ENCODE measurements at regions not wholly inside any gene's neighbourhood (a gene's known extent, or its start where the extent isn't known, plus 50 kb on each side); places are given as distances from the start of the nearest gene placed in this dataset.

- TF ChIP-seq GATA3 (IDR thresholded peaks at IDR 0.05; ENCODE audit: low read depth, low read length): no peak
- no peak for TF ChIP-seq GATA2 (IDR thresholded peaks at IDR 0.05; ENCODE audit: low read depth, low read length)
Measured at GRCh38 chr14:58777541-58777979, 139.8 kb downstream of the DACT1 start.

- TF ChIP-seq GATA3 (IDR thresholded peaks at IDR 0.05; ENCODE audit: low read depth, low read length) (no peak), GATA2 (IDR thresholded peaks at IDR 0.05; ENCODE audit: low read depth, low read length) (no peak)
Measured at GRCh38 chr14:58778202-58778601, 140.4 kb downstream of the DACT1 start.

DNA sequence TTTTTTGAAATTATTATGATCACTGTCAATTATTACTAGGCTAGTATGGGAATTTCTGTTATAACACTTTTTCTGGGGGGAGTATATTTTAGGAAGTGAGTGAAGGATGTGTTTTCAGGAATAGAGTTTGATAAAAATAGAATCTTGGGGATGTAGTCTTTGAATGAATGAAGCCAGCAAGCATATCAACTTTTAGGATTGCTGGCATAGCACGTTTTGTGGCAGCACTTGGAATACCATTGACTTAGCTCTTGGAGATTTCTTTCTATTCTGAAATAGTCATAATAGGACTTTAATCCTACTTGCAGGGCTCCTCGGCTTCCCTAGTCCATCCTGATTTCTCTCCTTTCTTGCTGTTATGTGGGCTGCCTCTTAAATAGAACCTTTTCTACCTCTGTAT lies 141.6 kb downstream of the DACT1 start:
- TF ChIP-seq GATA3 (IDR thresholded peaks at IDR 0.05; ENCODE audit: low read depth, low read length): no peak
- no peak for TF ChIP-seq GATA2 (IDR thresholded peaks at IDR 0.05; ENCODE audit: low read depth, low read length)

GRCh38 chr14:58780185-58780584 lies 142.4 kb downstream of the DACT1 start:
- TF ChIP-seq GATA3 (IDR thresholded peaks at IDR 0.05; ENCODE audit: low read depth, low read length): no peak
- no peak for TF ChIP-seq GATA2 (IDR thresholded peaks at IDR 0.05; ENCODE audit: low read depth, low read length)

GRCh38 chr14:58780605-58781004 lies 142.8 kb downstream of the DACT1 start:
- TF ChIP-seq GATA2 (IDR thresholded peaks at IDR 0.05; ENCODE audit: low read depth, low read length) (no peak), GATA3 (IDR thresholded peaks at IDR 0.05; ENCODE audit: low read depth, low read length) (no peak)

DNA sequence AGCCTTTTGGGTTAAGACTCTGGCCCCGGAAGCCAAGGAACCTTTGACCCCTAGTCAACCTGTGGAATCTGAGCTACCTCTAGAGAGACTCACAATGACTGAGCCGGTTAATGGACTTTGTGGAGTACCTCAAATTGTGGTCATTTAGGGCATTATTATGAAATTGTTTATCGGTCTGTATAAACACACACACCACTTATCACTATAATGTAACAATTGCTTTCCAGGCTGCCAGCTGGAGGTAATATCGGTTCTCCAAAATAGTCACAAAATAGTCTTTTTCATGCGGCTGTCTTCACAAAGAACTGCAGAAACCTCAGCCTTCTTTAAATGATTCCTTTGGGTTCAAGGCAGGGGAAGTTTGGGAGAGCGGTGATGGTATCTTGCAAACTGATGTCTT lies 144.2 kb downstream of the DACT1 start:
- no peak for TF ChIP-seq GATA3 (IDR thresholded peaks at IDR 0.05; ENCODE audit: low read depth, low read length)
- no peak for TF ChIP-seq GATA2 (IDR thresholded peaks at IDR 0.05; ENCODE audit: low read depth, low read length)

- TF ChIP-seq GATA3 (IDR thresholded peaks at IDR 0.05; ENCODE audit: low read depth, low read length) (no peak), GATA2 (IDR thresholded peaks at IDR 0.05; ENCODE audit: low read depth, low read length) (no peak)
Measured at GRCh38 chr14:58783792-58784511, 146.2 kb downstream of the DACT1 start.

GRCh38 chr14:58784931-58785330 lies 147.2 kb downstream of the DACT1 start:
- no peak for TF ChIP-seq GATA2 (IDR thresholded peaks at IDR 0.05; ENCODE audit: low read depth, low read length)
- no peak for TF ChIP-seq GATA3 (IDR thresholded peaks at IDR 0.05; ENCODE audit: low read depth, low read length)

GRCh38 chr14:58785701-58786100 lies 147.9 kb downstream of the DACT1 start:
- TF ChIP-seq GATA3 (IDR thresholded peaks at IDR 0.05; ENCODE audit: low read depth, low read length) (no peak), GATA2 (IDR thresholded peaks at IDR 0.05; ENCODE audit: low read depth, low read length) (no peak)

GRCh38 chr14:58787592-58787991 lies 149.8 kb downstream of the DACT1 start:
- no peak for TF ChIP-seq GATA3 (IDR thresholded peaks at IDR 0.05; ENCODE audit: low read depth, low read length)

- TF ChIP-seq GATA2 (IDR thresholded peaks at IDR 0.05; ENCODE audit: low read depth, low read length) (no peak), GATA3 (IDR thresholded peaks at IDR 0.05; ENCODE audit: low read depth, low read length) (no peak)
Measured at GRCh38 chr14:58788655-58789503, 151.1 kb downstream of the DACT1 start.

DNA sequence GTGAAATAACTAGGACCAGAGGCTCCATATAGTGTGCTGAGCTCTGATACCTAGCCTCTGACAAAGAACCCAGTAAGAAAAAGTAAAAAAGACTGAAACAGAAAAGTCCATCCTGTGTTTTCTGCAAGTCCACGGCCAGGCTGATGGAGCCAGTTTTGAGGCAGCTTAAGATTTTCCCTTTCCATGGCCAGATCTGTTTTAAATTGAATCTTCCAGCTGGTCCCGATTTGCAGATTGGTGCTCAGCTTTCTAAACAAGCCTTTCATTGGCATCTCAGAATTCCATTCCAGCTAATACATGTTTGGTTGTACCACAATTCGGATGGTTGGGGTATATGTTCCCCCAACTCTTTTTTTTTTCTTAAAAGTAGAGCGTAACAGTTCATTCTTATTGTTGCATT lies 152.0 kb downstream of the DACT1 start:
- TF ChIP-seq GATA2 (IDR thresholded peaks at IDR 0.05; ENCODE audit: low read depth, low read length) (no peak), GATA3 (IDR thresholded peaks at IDR 0.05; ENCODE audit: low read depth, low read length) (no peak)

DNA sequence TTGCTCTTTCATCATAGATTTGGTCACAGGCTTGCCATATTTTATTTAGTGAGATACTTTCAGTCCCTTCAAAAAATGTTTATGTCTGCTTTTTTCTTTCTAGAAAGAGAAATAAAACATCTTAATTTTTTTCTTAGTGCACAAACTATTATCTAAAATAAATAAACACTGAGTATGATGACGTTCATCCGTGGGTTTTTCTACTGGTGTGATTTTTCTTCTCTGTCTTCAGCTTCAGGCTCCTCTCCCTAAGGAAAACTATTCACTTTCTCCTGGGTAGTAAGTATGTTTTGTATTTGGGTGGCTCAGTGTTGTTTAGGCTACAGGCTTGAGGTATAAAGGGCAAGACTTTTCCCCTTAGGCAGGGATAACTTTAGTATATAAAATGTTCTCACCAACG lies 154.7 kb downstream of the DACT1 start:
- TF ChIP-seq GATA2 (IDR thresholded peaks at IDR 0.05; ENCODE audit: low read depth, low read length): no peak
- no peak for TF ChIP-seq GATA3 (IDR thresholded peaks at IDR 0.05; ENCODE audit: low read depth, low read length)

- no peak for TF ChIP-seq GATA2 (IDR thresholded peaks at IDR 0.05; ENCODE audit: low read depth, low read length)
- no peak for TF ChIP-seq GATA3 (IDR thresholded peaks at IDR 0.05; ENCODE audit: low read depth, low read length)
Measured at GRCh38 chr14:58793131-58793740, 155.5 kb downstream of the DACT1 start.
